SK-N-SH (cell line): ENCODE measurements at regions not wholly inside any gene's neighbourhood (a gene's known extent, or its start where the extent isn't known, plus 50 kb on each side); places are given as distances from the start of the nearest gene placed in this dataset.

Experiments
- CTCF ChIA-PET: fragments of 300-600, 350-600 bp; formaldehyde crosslinking; extraction: SDS; loops from one replicate; lab custom pipeline; 2021; lab: Yijun Ruan, JAX
- POLR2A ChIA-PET: fragments of 350-600 bp; sonication (Branson Sonifier 250); formaldehyde crosslinking; extraction: SDS; loops from one replicate; lab custom pipeline; 2020; ENCODE audit warnings: antibody characterized with exemption, inconsistent platforms; lab: Yijun Ruan, JAX
- DNase-seq: peaks from one replicate; pipeline ENCODE4 v3.0.0; 2012
- H2AFZ ChIP-seq: fragments of 200-600 bp; sonication (generic); 2 replicates; pipeline ENCODE4 v1.8.1; 2016; ENCODE audit warnings: antibody characterized with exemption, mild to moderate bottlenecking, low read depth
- H3F3A ChIP-seq: fragments of 200-600 bp; sonication (generic); replicated peaks from 2 replicates; pipeline ENCODE3; 2016; ENCODE audit warnings: antibody characterized with exemption, mild to moderate bottlenecking; ENCODE audit not compliant: insufficient read depth
- H3K27ac ChIP-seq, 2 experiments: fragments of 200-500 bp in 1 of 2; fragments of 200-600 bp in 1 of 2; sonication (Bioruptor generic) in 1 of 2; sonication (generic), shearing (Covaris generic) in 1 of 2; 2 replicates each; pipeline versions ENCODE4 v1.5.1 to v1.6.1; 2014 to 2016; ENCODE audit warnings: low read depth in 2 of 2, inconsistent platforms in 1 of 2, low read length in 1 of 2, mild to moderate bottlenecking in 1 of 2, mixed read lengths in 1 of 2
- H3K27me3 ChIP-seq: fragments of 200-600 bp; sonication (generic), shearing (Covaris generic); 2 replicates; pipeline ENCODE4 v1.6.1; 2016; ENCODE audit warnings: mixed run types; ENCODE audit not compliant: insufficient read depth
- H3K36me3 ChIP-seq, 2 experiments: fragments of 200-500 bp in 1 of 2; fragments of 200-600 bp in 1 of 2; sonication (Bioruptor generic) in 1 of 2; sonication (generic) in 1 of 2; replicated peaks in 1 of 2; 2 replicates each; pipeline versions ENCODE3 to v1.5.1; 2014 to 2016; ENCODE audit warnings: low read length in 1 of 2, mild to moderate bottlenecking in 1 of 2; ENCODE audit not compliant: insufficient read depth in 2 of 2, control insufficient read depth in 1 of 2
- H3K4me1 ChIP-seq, 2 experiments: fragments of 200-500 bp in 1 of 2; fragments of 200-600 bp in 1 of 2; sonication (Bioruptor generic) in 1 of 2; sonication (generic), shearing (Covaris generic) in 1 of 2; 2 replicates each; pipeline versions ENCODE4 v1.5.1 to v1.6.1; 2014 to 2016; ENCODE audit warnings: low read depth in 1 of 2, low read length in 1 of 2, mixed run types in 1 of 2; ENCODE audit not compliant: insufficient read depth in 2 of 2, control insufficient read depth in 1 of 2
- H3K4me2 ChIP-seq: fragments of 200-600 bp; sonication (generic), shearing (Covaris generic); 2 replicates; pipeline ENCODE4 v1.6.1; 2017; ENCODE audit warnings: mixed run types
- H3K4me3 ChIP-seq, 2 experiments: fragments of 200-500 bp in 1 of 2; fragments of 200-600 bp in 1 of 2; sonication (Bioruptor generic) in 1 of 2; sonication (generic), shearing (Covaris generic) in 1 of 2; 2 replicates each; pipeline versions ENCODE4 v1.5.1 to v1.8.1; 2014 to 2016; ENCODE audit warnings: low read depth in 2 of 2, inconsistent platforms in 1 of 2, low read length in 1 of 2, mild to moderate bottlenecking in 1 of 2, mixed read lengths in 1 of 2, moderate library complexity in 1 of 2
- H3K79me2 ChIP-seq: fragments of 200-600 bp; sonication (generic); 2 replicates; pipeline ENCODE4 v1.8.1; 2017; ENCODE audit warnings: mild to moderate bottlenecking; ENCODE audit not compliant: insufficient read depth
- H3K9ac ChIP-seq: fragments of 200-600 bp; sonication (generic); 2 replicates; pipeline ENCODE4 v1.6.1; 2017; ENCODE audit warnings: mixed run types
- H3K9me2 ChIP-seq: fragments of 200-600 bp; sonication (generic); 2 replicates; pipeline ENCODE4 v1.6.1; 2017; ENCODE audit warnings: mixed run types
- H3K9me3 ChIP-seq: fragments of 200-600 bp; sonication (generic); 2 replicates; pipeline ENCODE4 v1.6.1; 2017; ENCODE audit warnings: mixed run types, mild to moderate bottlenecking, moderate library complexity
- H4K20me1 ChIP-seq: fragments of 200-600 bp; sonication (generic); 2 replicates; pipeline ENCODE4 v1.6.1; 2017; ENCODE audit warnings: mild to moderate bottlenecking, mixed run types; ENCODE audit not compliant: insufficient read depth
- CHD2 ChIP-seq: fragments of 150-350 bp; IDR thresholded peaks from 2 replicates; pipeline ENCODE4 v1.6.1; 2018; ENCODE audit warnings: low read length; ENCODE audit not compliant: partially characterized antibody
- ELF1 ChIP-seq: IDR thresholded peaks from 2 replicates; pipeline ENCODE4 v1.4.0; 2012
- EZH2phosphoT487 ChIP-seq: fragments of 200-600 bp; sonication (generic); IDR thresholded peaks from 2 replicates; pipeline ENCODE4 v1.6.1; 2017; ENCODE audit warnings: low read depth, mixed run types, mild to moderate bottlenecking, antibody characterized with exemption, moderate library complexity, borderline replicate concordance
- FOSL2 ChIP-seq: IDR thresholded peaks from 2 replicates; pipeline ENCODE4 v1.4.0; 2012; ENCODE audit warnings: low read depth, mild to moderate bottlenecking, moderate library complexity, borderline replicate concordance
- FOXJ3 ChIP-seq: sonication (generic); formaldehyde crosslinking; IDR thresholded peaks from 2 replicates; pipeline ENCODE4 v1.5.1; 2020; ENCODE audit warnings: mild to moderate bottlenecking, missing genetic modification reagents
- FOXM1 ChIP-seq: IDR thresholded peaks from 2 replicates; pipeline ENCODE4 v1.4.0; 2012; ENCODE audit warnings: low read depth, mild to moderate bottlenecking
- GABPA ChIP-seq: IDR thresholded peaks from 2 replicates; pipeline ENCODE4 v1.4.0; 2012; ENCODE audit warnings: low read depth, mild to moderate bottlenecking
- JUND ChIP-seq: IDR thresholded peaks from 2 replicates; pipeline ENCODE4 v1.4.0; 2012
- MEF2A ChIP-seq: IDR thresholded peaks from 2 replicates; pipeline ENCODE4 v1.4.0; 2012; ENCODE audit warnings: low read depth, borderline replicate concordance
- POLR2AphosphoS5 ChIP-seq: IDR thresholded peaks from 2 replicates; pipeline ENCODE4 v1.6.1; 2012; ENCODE audit warnings: low read depth, low read length
- RAD21 ChIP-seq: IDR thresholded peaks from 2 replicates; pipeline ENCODE4 v1.6.1; 2012; ENCODE audit warnings: mild to moderate bottlenecking, low read length
- RCOR1 ChIP-seq: fragments of 150-350 bp; IDR thresholded peaks from 2 replicates; pipeline ENCODE4 v1.6.1; 2017; ENCODE audit warnings: antibody characterized with exemption, low read length
- RFX5 ChIP-seq: IDR thresholded peaks from 2 replicates; pipeline ENCODE4 v1.6.1; 2012; ENCODE audit warnings: mild to moderate bottlenecking, improper control_type of control experiment, low read length
- SIN3A ChIP-seq: IDR thresholded peaks from 2 replicates; pipeline ENCODE4 v1.6.1; 2012; ENCODE audit warnings: low read depth, mild to moderate bottlenecking, low read length, moderate library complexity, borderline replicate concordance
- TAF1 ChIP-seq: IDR thresholded peaks from 2 replicates; pipeline ENCODE4 v1.6.1; 2012; ENCODE audit warnings: low read depth, mild to moderate bottlenecking, low read length, moderate library complexity, borderline replicate concordance
- TEAD4 ChIP-seq: IDR thresholded peaks from 2 replicates; pipeline ENCODE4 v1.4.0; 2012; ENCODE audit warnings: mild to moderate bottlenecking, borderline replicate concordance; ENCODE audit not compliant: insufficient read depth
- YY1 ChIP-seq: IDR thresholded peaks from 2 replicates; pipeline ENCODE4 v1.4.0; 2012; ENCODE audit warnings: low read depth, mild to moderate bottlenecking
- WGBS: methylation state at CpG from one replicate; pipeline ENCODE4 v1.1.6; 2017; ENCODE audit warnings: low lambda C conversion rate; 5-methylcytosine and 5-hydroxymethylcytosine counted together
- TF ChIP-seq, protein P1 (sequence below): fragments of 150-350 bp; IDR thresholded peaks from 2 replicates; pipeline ENCODE4 v1.6.1; 2016; ENCODE audit warnings: mild to moderate bottlenecking, low read depth, low read length
- TF ChIP-seq, protein P2 (sequence below): fragments of 150-350 bp; IDR thresholded peaks from 2 replicates; pipeline ENCODE4 v1.6.1; 2017; ENCODE audit warnings: antibody characterized with exemption, low read length, low read depth, borderline replicate concordance
- TF ChIP-seq, protein P3 (sequence below): fragments of 200-600 bp; sonication (generic); IDR thresholded peaks from 2 replicates; pipeline ENCODE4 v1.6.1; 2017; ENCODE audit warnings: antibody characterized with exemption, mild to moderate bottlenecking, moderate library complexity
- TF ChIP-seq, protein P4 (sequence below): IDR thresholded peaks from 2 replicates; pipeline ENCODE4 v1.4.0; 2012; ENCODE audit warnings: low read depth, borderline replicate concordance

DNA sequence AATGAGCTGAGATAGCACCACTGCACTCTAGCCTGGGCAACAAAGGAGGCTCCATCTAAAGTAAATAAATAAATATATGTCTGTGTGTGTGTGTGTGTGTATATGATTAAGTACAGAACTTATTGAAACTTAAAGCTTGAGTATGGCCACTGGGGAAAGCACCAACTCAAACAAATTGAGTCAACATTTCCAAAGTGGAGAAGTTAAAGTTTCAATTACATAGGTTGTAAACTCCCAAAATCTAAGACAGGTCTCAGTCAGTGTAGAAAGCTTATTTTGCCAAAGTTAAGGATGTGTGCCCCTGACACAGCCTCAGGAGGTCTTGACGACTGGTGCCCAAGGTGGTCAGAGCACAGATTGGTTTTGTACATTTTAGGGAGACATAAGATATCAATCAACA, 458.9 kb upstream of the RGS18 start:
- Histone ChIP-seq H3K27me3 (no peaks in the 10 kb centered on the region), H3K9me2 (no peaks in the 10 kb centered on the region), H3K4me1 (no peaks in the 10 kb centered on the region), H3K79me2 (no peaks in the 10 kb centered on the region), H3K27ac (no peak overlapping the region), H4K20me1 (no peaks in the 10 kb centered on the region), H3F3A (no peaks in the 10 kb centered on the region), H3K9ac (no peak overlapping the region), H3K36me3 (no peaks in the 10 kb centered on the region), H3K4me3 (no peak overlapping the region), H3K4me2 (no peak overlapping the region), H2AFZ (no peak overlapping the region), H3K9me3 (no peaks in the 10 kb centered on the region)
- WGBS = 23% methylated on average over 1 of the region's 1 CpG
- no peak for DNase-seq
- ChIA-PET CTCF (no interaction called here), POLR2A (no interaction called here)
- TF ChIP-seq, protein P1, sequence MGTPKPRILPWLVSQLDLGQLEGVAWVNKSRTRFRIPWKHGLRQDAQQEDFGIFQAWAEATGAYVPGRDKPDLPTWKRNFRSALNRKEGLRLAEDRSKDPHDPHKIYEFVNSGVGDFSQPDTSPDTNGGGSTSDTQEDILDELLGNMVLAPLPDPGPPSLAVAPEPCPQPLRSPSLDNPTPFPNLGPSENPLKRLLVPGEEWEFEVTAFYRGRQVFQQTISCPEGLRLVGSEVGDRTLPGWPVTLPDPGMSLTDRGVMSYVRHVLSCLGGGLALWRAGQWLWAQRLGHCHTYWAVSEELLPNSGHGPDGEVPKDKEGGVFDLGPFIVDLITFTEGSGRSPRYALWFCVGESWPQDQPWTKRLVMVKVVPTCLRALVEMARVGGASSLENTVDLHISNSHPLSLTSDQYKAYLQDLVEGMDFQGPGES = no peak
- TF ChIP-seq, protein P2, sequence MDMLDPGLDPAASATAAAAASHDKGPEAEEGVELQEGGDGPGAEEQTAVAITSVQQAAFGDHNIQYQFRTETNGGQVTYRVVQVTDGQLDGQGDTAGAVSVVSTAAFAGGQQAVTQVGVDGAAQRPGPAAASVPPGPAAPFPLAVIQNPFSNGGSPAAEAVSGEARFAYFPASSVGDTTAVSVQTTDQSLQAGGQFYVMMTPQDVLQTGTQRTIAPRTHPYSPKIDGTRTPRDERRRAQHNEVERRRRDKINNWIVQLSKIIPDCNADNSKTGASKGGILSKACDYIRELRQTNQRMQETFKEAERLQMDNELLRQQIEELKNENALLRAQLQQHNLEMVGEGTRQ = no peak
- TF ChIP-seq GABPA (no peak), RFX5 (no peak), SIN3A (no peak), FOSL2 (no peak), MEF2A (no peak)

DNA sequence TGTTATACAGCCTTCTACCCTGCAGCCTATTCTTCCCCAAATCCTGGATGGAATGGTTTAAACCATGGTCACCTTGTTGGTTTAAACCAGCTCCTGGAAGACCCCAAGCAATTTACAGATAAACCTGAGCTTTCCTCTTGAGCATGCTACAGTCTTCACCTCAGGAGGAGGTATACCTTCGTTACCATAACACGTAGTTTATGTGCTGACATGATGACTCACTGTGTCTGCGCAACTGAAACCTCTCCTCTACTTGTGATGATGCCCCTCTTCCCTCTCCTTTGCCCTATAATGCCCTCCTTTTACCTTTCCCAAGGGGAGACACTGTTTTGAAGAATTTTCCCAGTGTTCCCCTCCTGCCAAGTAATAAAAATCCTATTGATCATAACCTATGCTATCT, 457.3 kb upstream of the RGS18 start:
- no peak for TF ChIP-seq POLR2AphosphoS5
- TF ChIP-seq FOSL2 = no peak
- TF ChIP-seq TEAD4 = no peak
- TF ChIP-seq, protein P3, sequence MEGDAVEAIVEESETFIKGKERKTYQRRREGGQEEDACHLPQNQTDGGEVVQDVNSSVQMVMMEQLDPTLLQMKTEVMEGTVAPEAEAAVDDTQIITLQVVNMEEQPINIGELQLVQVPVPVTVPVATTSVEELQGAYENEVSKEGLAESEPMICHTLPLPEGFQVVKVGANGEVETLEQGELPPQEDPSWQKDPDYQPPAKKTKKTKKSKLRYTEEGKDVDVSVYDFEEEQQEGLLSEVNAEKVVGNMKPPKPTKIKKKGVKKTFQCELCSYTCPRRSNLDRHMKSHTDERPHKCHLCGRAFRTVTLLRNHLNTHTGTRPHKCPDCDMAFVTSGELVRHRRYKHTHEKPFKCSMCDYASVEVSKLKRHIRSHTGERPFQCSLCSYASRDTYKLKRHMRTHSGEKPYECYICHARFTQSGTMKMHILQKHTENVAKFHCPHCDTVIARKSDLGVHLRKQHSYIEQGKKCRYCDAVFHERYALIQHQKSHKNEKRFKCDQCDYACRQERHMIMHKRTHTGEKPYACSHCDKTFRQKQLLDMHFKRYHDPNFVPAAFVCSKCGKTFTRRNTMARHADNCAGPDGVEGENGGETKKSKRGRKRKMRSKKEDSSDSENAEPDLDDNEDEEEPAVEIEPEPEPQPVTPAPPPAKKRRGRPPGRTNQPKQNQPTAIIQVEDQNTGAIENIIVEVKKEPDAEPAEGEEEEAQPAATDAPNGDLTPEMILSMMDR = no peak
- no peak for TF ChIP-seq FOXJ3 (CRISPR knock-in tag)
- TF ChIP-seq FOXM1 = no peak
- TF ChIP-seq, protein P2 = no peak
- TF ChIP-seq YY1 = no peak
- TF ChIP-seq CHD2 = no peak
- no peak for TF ChIP-seq RAD21
- TF ChIP-seq, protein P4, sequence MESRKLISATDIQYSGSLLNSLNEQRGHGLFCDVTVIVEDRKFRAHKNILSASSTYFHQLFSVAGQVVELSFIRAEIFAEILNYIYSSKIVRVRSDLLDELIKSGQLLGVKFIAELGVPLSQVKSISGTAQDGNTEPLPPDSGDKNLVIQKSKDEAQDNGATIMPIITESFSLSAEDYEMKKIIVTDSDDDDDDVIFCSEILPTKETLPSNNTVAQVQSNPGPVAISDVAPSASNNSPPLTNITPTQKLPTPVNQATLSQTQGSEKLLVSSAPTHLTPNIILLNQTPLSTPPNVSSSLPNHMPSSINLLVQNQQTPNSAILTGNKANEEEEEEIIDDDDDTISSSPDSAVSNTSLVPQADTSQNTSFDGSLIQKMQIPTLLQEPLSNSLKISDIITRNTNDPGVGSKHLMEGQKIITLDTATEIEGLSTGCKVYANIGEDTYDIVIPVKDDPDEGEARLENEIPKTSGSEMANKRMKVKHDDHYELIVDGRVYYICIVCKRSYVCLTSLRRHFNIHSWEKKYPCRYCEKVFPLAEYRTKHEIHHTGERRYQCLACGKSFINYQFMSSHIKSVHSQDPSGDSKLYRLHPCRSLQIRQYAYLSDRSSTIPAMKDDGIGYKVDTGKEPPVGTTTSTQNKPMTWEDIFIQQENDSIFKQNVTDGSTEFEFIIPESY = no peak
- no peak for TF ChIP-seq JUND
- TF ChIP-seq ELF1 = no peak
- no peak for TF ChIP-seq GABPA
- TF ChIP-seq RCOR1 = no peak
- TF ChIP-seq EZH2phosphoT487 = no peak
- no peak for TF ChIP-seq TAF1
- TF ChIP-seq, all 33 proteins: peak for 0
- whole genome bisulfite sequencing = 34% methylated on average over 3 of the region's 3 CpGs

More for the DNA sequence above, 457.3 kb upstream of the RGS18 start:
- Histone ChIP-seq H3F3A (no peaks in the 10 kb centered on the region), H3K4me1 (no peaks in the 10 kb centered on the region), H3K27ac (no peak overlapping the region), H3K4me2 (no peak overlapping the region), H3K9ac (no peak overlapping the region), H3K9me2 (no peaks in the 10 kb centered on the region), H3K9me3 (no peaks in the 10 kb centered on the region), H3K27me3 (no peaks in the 10 kb centered on the region), H3K79me2 (no peaks in the 10 kb centered on the region), H3K36me3 (no peaks in the 10 kb centered on the region), H4K20me1 (no peaks in the 10 kb centered on the region), H3K4me3 (no peak overlapping the region), H2AFZ (no peak overlapping the region)
- no peak for DNase-seq
- ChIA-PET POLR2A (no interaction called here), CTCF (no interaction called here)
